ENCODE measurements at regions not wholly inside any gene's neighbourhood (a gene's known extent, or its start where the extent isn't known, plus 50 kb on each side); places are given as distances from the start of the nearest gene placed in this dataset.

GRCh38 chr6:166710084-166710483, 83.0 kb upstream of the RPS6KA2 start:
- H3K27ac Mint-ChIP-seq, result no peak overlapping the region
- no peak for TF ChIP-seq CTCF (conservative IDR thresholded peaks at IDR 0.05)
- H3K18ac ChIP-seq (ENCODE audit: insufficient read length, low read depth, low read length), result no peak overlapping the region
- no peaks in the 10 kb centered on the region for H3K4me1 ChIP-seq (ENCODE audit: insufficient read depth, low read length)
- no peak overlapping the region for H2AK5ac ChIP-seq (ENCODE audit: insufficient read length, low read length)
- no peaks in the 10 kb centered on the region for H4K20me1 ChIP-seq (ENCODE audit: control insufficient read depth, insufficient read depth, insufficient read length)
- no peak overlapping the region for H2BK5ac ChIP-seq (ENCODE audit: insufficient read length, low read length)
- no peaks in the 10 kb centered on the region for H3K27me3 ChIP-seq (ENCODE audit: insufficient read depth, low read length)
- H2BK120ac ChIP-seq (ENCODE audit: low read depth, low read length, poor library complexity, severe bottlenecking), result no peak overlapping the region
- no peak overlapping the region for H3K4me2 ChIP-seq (ENCODE audit: insufficient read depth, insufficient read length, low read length)
- H4K91ac ChIP-seq (ENCODE audit: insufficient read length, low read depth, low read length), result no peak overlapping the region
- no peak overlapping the region for H3K4ac ChIP-seq (ENCODE audit: low read depth, low read length)
- no peak overlapping the region for H3K14ac ChIP-seq (ENCODE audit: insufficient read depth, low read length)
- H3K36me3 Mint-ChIP-seq (ENCODE audit: insufficient read depth in 1 of 3, low read depth in 3 of 3), result peaks cover 0 to 3% (median 0%) of the 10 kb centered on the region in 3 experiments; a peak in 1 of 7 replicates
- peaks cover 68% of the 10 kb centered on the region for H3K27me3 Mint-ChIP-seq (ENCODE audit: low read depth)
- no peak overlapping the region for H3K56ac ChIP-seq (ENCODE audit: insufficient read length, low read depth, low read length)
- H2AFZ ChIP-seq (ENCODE audit: low read length), result no peak overlapping the region
- no peaks in the 10 kb centered on the region for H3K9me3 ChIP-seq (ENCODE audit: control insufficient read depth, low read depth, low read length)
- H3K27ac ChIP-seq (ENCODE audit: insufficient read length, low read depth, low read length), result no peak overlapping the region
- H2BK20ac ChIP-seq (ENCODE audit: low read depth, low read length, poor library complexity, severe bottlenecking), result no peak overlapping the region
- WGBS (ENCODE audit: extremely low coverage, insufficient read length, low lambda C conversion rate), result 100% methylated on average over 2 of the region's 2 CpGs
- no peak overlapping the region for H4K8ac ChIP-seq (replicated peaks; ENCODE audit: insufficient read length, low read depth, low read length)
- no peak for DNase-seq
- H3K4me3 Mint-ChIP-seq, result no peak overlapping the region
- no peaks in the 10 kb centered on the region for H3K79me1 ChIP-seq (ENCODE audit: insufficient read depth, low read depth, low read length, poor library complexity, severe bottlenecking)
- H2BK15ac ChIP-seq (ENCODE audit: low read depth, low read length), result no peak overlapping the region
- no peak overlapping the region for H3T11ph ChIP-seq (ENCODE audit: low read length)
- H2BK12ac ChIP-seq (ENCODE audit: insufficient read length, low read depth, low read length), result no peak overlapping the region
- no peaks in the 10 kb centered on the region for H3K23me2 ChIP-seq (ENCODE audit: insufficient read length, low read depth, low read length, poor library complexity, severe bottlenecking)
- no peaks in the 10 kb centered on the region for H3K79me2 ChIP-seq (ENCODE audit: insufficient read depth, low read length)
- H3K9me3 Mint-ChIP-seq, result peaks cover 0 to 3% of the 10 kb centered on the region in 2 experiments; a peak in 1 of 5 replicates
- no peak overlapping the region for H3K23ac ChIP-seq (ENCODE audit: insufficient read length, low read depth, low read length)
- H3K4me1 Mint-ChIP-seq, result peaks cover 13 to 20% of the 10 kb centered on the region in 2 experiments
- no peak overlapping the region for H3K9ac ChIP-seq (ENCODE audit: extremely low read depth, insufficient read length, low read length)
- H4K5ac ChIP-seq (ENCODE audit: insufficient read length, low read depth, low read length), result no peak overlapping the region

All from H9 (cell line).